Tibial nerve (tissue), 4 donors: ENCODE measurements at regions not wholly inside any gene's neighbourhood (a gene's known extent, or its start where the extent isn't known, plus 50 kb on each side); places are given as distances from the start of the nearest gene placed in this dataset.

Source experiments
- DNase-seq, 2 donors: peaks; one replicate each; pipeline ENCODE4 v3.0.0-alpha.2; 2019; ENCODE audit warnings: low spot score in 2 of 2
- H3K27ac ChIP-seq, 4 donors: fragments of 200-600 bp; sonication (generic) in 3 of 4; one replicate each; pipeline ENCODE4 v1.5.1; 2017 to 2019; ENCODE audit warnings: mild to moderate bottlenecking in 1 of 4
- H3K27me3 ChIP-seq, 2 donors: fragments of 200-600 bp; sonication (generic) in 1 of 2; one replicate each; pipeline versions ENCODE4 v1.5.1 to v1.6.0; 2017 to 2019
- H3K36me3 ChIP-seq, 3 donors: fragments of 200-600 bp; sonication (generic); one replicate each; pipeline ENCODE4 v1.5.1; 2018 to 2019
- H3K4me1 ChIP-seq, 4 donors: fragments of 200-600 bp; sonication (generic) in 3 of 4; one replicate each; pipeline ENCODE4 v1.5.1; 2017 to 2019
- H3K4me3 ChIP-seq, 4 donors: fragments of 200-600 bp; sonication (generic) in 3 of 4; one replicate each; pipeline ENCODE4 v1.5.1; 2017 to 2019; ENCODE audit warnings: mild to moderate bottlenecking in 1 of 4, moderate library complexity in 1 of 4
- H3K9me3 ChIP-seq, 4 donors: fragments of 200-600 bp; sonication (generic) in 3 of 4; one replicate each; pipeline ENCODE4 v1.5.1; 2017 to 2019
- CTCF ChIP-seq, 5 experiments: fragments of 200-600 bp in 3 of 5; fragments of 450-650 bp in 2 of 5; sonication (generic) in 3 of 5; IDR thresholded peaks; one replicate each; pipeline ENCODE4 v1.5.1; 2016 to 2019; ENCODE audit warnings: antibody characterized with exemption in 5 of 5, mild to moderate bottlenecking in 3 of 5, moderate library complexity in 2 of 5
- EP300 ChIP-seq, 2 donors: sonication (generic); formaldehyde crosslinking; IDR thresholded peaks; one replicate each; pipeline ENCODE4 v1.6.1; 2017; ENCODE audit warnings: antibody characterized with exemption in 2 of 2, mild to moderate bottlenecking in 1 of 2
- POLR2A ChIP-seq, 2 donors: fragments of 450-650 bp; IDR thresholded peaks; one replicate each; pipeline ENCODE4 v1.6.1; 2017; ENCODE audit warnings: antibody characterized with exemption in 2 of 2, mild to moderate bottlenecking in 2 of 2, moderate library complexity in 2 of 2
- WGBS, 2 donors: methylation state at CpG; one replicate each; pipeline ENCODE4 v1.1.5; 2018; 5-methylcytosine and 5-hydroxymethylcytosine counted together

- Histone ChIP-seq H3K27ac (no peak overlapping the region), H3K4me1 (peaks cover 0 to 31% (median 5%) of the 10 kb centered on the region in 4 donors), H3K4me3 (no peak overlapping the region), H3K9me3 (no peaks in the 10 kb centered on the region), H3K27me3 (no peaks in the 10 kb centered on the region), H3K36me3 (no peaks in the 10 kb centered on the region)
- peak in 1 of 2 donors; percentile 49 for DNase-seq
- WGBS, 2 donors, result 40 to 41% methylated on average over 7 of the region's 7 CpGs
- TF ChIP-seq CTCF (IDR thresholded peaks at IDR 0.05) (peak; percentile 52 to 84 (median 70)), POLR2A (IDR thresholded peaks at IDR 0.05) (no peak), EP300 (IDR thresholded peaks at IDR 0.05) (peak in 1 of 2 donors; percentile 49)
These were observed 58.8 kb upstream of the AKR1E2 start for GRCh38 chr10:4767033-4767814.

- 60 to 68% methylated on average over 3 of the region's 3 CpGs for WGBS, 2 donors
- H3K27ac ChIP-seq, result no peak overlapping the region
These were observed 59.6 kb upstream of the AKR1E2 start for GRCh38 chr10:4766454-4766853.

GRCh38 chr10:4765428-4765827 is 60.6 kb upstream of the AKR1E2 start:
- peak overlapping the region in 1 of 4 donors; percentile 7 for H3K27ac ChIP-seq
- no peak for TF ChIP-seq CTCF (IDR thresholded peaks at IDR 0.05)
- no peak for TF ChIP-seq EP300 (IDR thresholded peaks at IDR 0.05)
- no peak for TF ChIP-seq POLR2A (IDR thresholded peaks at IDR 0.05)
- no peaks in the 10 kb centered on the region for H3K9me3 ChIP-seq
- no peak for DNase-seq
- H3K27me3 ChIP-seq, result no peaks in the 10 kb centered on the region
- H3K36me3 ChIP-seq, result no peaks in the 10 kb centered on the region
- whole genome bisulfite sequencing, 2 donors, result 55 to 88% methylated on average over 1 of the region's 1 CpG
- H3K4me1 ChIP-seq, result peaks cover 0 to 15% (median 5%) of the 10 kb centered on the region in 4 donors
- no peak overlapping the region for H3K4me3 ChIP-seq

More at GRCh38 chr10:4766454-4766853, 59.6 kb upstream of the AKR1E2 start:
- TF ChIP-seq EP300 (IDR thresholded peaks at IDR 0.05) (no peak), CTCF (IDR thresholded peaks at IDR 0.05) (no peak), POLR2A (IDR thresholded peaks at IDR 0.05) (no peak)
- Histone ChIP-seq H3K4me3 (no peak overlapping the region), H3K9me3 (no peaks in the 10 kb centered on the region), H3K4me1 (peaks cover 0 to 25% (median 5%) of the 10 kb centered on the region in 4 donors), H3K27me3 (no peaks in the 10 kb centered on the region), H3K36me3 (no peaks in the 10 kb centered on the region)
- DNase-seq, result no peak

- no peaks in the 10 kb centered on the region for H3K36me3 ChIP-seq
- no peaks in the 10 kb centered on the region for H3K27me3 ChIP-seq
- DNase-seq, result no peak
- WGBS, 2 donors, result 58 to 62% methylated on average over 6 of the region's 6 CpGs
- H3K4me3 ChIP-seq, result no peak overlapping the region
- no peak for TF ChIP-seq POLR2A (IDR thresholded peaks at IDR 0.05)
- no peak for TF ChIP-seq EP300 (IDR thresholded peaks at IDR 0.05)
- no peak for TF ChIP-seq CTCF (IDR thresholded peaks at IDR 0.05)
- no peak overlapping the region for H3K27ac ChIP-seq
- no peaks in the 10 kb centered on the region for H3K9me3 ChIP-seq
- H3K4me1 ChIP-seq, result peaks cover 0 to 14% (median 5%) of the 10 kb centered on the region in 4 donors
These were observed 62.0 kb upstream of the AKR1E2 start for GRCh38 chr10:4763960-4764428.

- H3K27ac ChIP-seq, result no peak overlapping the region
- no peak for DNase-seq
- no peak overlapping the region for H3K4me3 ChIP-seq
- H3K27me3 ChIP-seq, result no peaks in the 10 kb centered on the region
- H3K4me1 ChIP-seq, result peaks cover 0 to 14% (median 5%) of the 10 kb centered on the region in 4 donors
- TF ChIP-seq EP300 (IDR thresholded peaks at IDR 0.05) (no peak), CTCF (IDR thresholded peaks at IDR 0.05) (no peak), POLR2A (IDR thresholded peaks at IDR 0.05) (no peak)
- H3K9me3 ChIP-seq, result no peaks in the 10 kb centered on the region
- WGBS, 2 donors, result 100% methylated on average over 1 of the region's 1 CpG
- no peaks in the 10 kb centered on the region for H3K36me3 ChIP-seq
These were observed 62.5 kb upstream of the AKR1E2 start for GRCh38 chr10:4763513-4763912.
